ENCODE measurements at regions not wholly inside any gene's neighbourhood (a gene's known extent, or its start where the extent isn't known, plus 50 kb on each side); places are given as distances from the start of the nearest gene placed in this dataset.

DNA sequence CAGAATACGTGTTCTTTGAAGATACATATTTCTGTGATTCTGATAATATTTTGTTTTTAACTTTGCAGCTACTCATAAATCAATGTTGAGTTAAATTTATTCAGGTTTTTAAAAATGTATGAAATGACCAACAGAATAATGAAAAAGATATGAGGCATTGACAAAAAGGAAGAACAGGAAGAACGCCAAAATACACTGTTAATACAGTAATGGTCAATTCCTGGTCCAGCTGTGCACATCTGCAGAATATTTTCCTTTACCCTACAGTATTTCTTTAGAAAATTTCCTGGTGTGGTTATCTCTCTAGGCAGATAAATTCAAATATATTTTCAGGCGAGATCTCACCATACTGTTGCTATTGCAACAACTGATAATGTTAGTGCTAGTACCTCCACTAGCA is 203.2 kb upstream of the DGKB start:
- no peak for TF ChIP-seq POLR2AphosphoS5 (IDR thresholded peaks at IDR 0.05; ENCODE audit: borderline replicate concordance, low read depth, low read length)
- TF ChIP-seq EZH2 (IDR thresholded peaks at IDR 0.05), result no peak

Measured in SK-N-MC (cell line).